ENCODE measurements at regions not wholly inside any gene's neighbourhood (a gene's known extent, or its start where the extent isn't known, plus 50 kb on each side); places are given as distances from the start of the nearest gene placed in this dataset.
A peak's percentile ranks its signal among the peaks of the same experiment; 100 is the strongest.
"Not testable (repeated sequence)": the region's sequence is repeated elsewhere in the genome, so short reads cannot be mapped to it uniquely, and the experiment has no call there.

- Mint-ChIP-seq H3K9me3 (peaks cover 2% of the 10 kb centered on the region), H3K4me1 (peaks cover 21% of the 10 kb centered on the region), H3K4me3 (no peak overlapping the region), H3K36me3 (peaks cover 3% of the 10 kb centered on the region), H3K27me3 (no peaks in the 10 kb centered on the region), H3K27ac (no peak overlapping the region)
- DNase-seq (ENCODE audit: low spot score in 2 of 2) (no peak), ATAC-seq (ENCODE audit: low read depth) (no peak)
These were observed 94.6 kb downstream of the CDC42EP3 start for GRCh38 chr2:37576831-37577230.

GRCh38 chr2:37579192-37579713, 92.2 kb downstream of the CDC42EP3 start:
- Mint-ChIP-seq H3K4me1 (peaks cover 22% of the 10 kb centered on the region), H3K4me3 (no peak overlapping the region), H3K36me3 (peaks cover 3% of the 10 kb centered on the region), H3K9me3 (peaks cover 2% of the 10 kb centered on the region), H3K27me3 (no peaks in the 10 kb centered on the region), H3K27ac (no peak overlapping the region)
- no peak for DNase-seq (ENCODE audit: low spot score in 2 of 2)
- no peak for ATAC-seq (ENCODE audit: low read depth)

DNA sequence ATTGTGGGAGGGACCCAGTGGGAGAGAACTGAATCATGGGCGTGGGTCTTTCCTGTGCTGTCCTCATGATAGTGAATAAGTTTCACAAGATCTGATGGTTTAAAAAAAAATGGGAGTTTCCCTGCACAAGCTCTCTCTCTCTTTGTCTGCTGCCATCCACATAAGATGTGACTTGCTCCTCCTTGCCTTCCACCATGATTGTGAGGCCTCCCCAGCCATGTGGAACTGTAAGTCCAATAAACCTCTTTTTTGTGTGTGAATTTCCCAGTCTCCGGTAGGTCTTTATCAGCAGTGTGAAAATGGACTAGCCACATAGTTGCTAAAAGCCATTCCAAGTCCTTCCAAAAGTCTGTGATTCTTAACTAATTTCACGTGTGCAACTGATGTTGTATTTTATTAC, 91.5 kb downstream of the CDC42EP3 start:
- not testable (repeated sequence) for H3K4me3 Mint-ChIP-seq; DNase-seq (ENCODE audit: low spot score in 2 of 2); ATAC-seq (ENCODE audit: low read depth); H3K9me3 Mint-ChIP-seq; H3K27me3 Mint-ChIP-seq; H3K27ac Mint-ChIP-seq; H3K36me3 Mint-ChIP-seq
- H3K4me1 Mint-ChIP-seq, result peaks cover 21% of the 10 kb centered on the region

- Mint-ChIP-seq H3K27me3 (no peaks in the 10 kb centered on the region), H3K36me3 (peaks cover 3% of the 10 kb centered on the region), H3K4me1 (peaks cover 29% of the 10 kb centered on the region), H3K9me3 (peaks cover 2% of the 10 kb centered on the region), H3K27ac (no peak overlapping the region), H3K4me3 (no peak overlapping the region)
- no peak for ATAC-seq (ENCODE audit: low read depth)
- no peak for DNase-seq (ENCODE audit: low spot score in 2 of 2)
These were observed 90.0 kb downstream of the CDC42EP3 start for GRCh38 chr2:37581433-37581832.

DNA sequence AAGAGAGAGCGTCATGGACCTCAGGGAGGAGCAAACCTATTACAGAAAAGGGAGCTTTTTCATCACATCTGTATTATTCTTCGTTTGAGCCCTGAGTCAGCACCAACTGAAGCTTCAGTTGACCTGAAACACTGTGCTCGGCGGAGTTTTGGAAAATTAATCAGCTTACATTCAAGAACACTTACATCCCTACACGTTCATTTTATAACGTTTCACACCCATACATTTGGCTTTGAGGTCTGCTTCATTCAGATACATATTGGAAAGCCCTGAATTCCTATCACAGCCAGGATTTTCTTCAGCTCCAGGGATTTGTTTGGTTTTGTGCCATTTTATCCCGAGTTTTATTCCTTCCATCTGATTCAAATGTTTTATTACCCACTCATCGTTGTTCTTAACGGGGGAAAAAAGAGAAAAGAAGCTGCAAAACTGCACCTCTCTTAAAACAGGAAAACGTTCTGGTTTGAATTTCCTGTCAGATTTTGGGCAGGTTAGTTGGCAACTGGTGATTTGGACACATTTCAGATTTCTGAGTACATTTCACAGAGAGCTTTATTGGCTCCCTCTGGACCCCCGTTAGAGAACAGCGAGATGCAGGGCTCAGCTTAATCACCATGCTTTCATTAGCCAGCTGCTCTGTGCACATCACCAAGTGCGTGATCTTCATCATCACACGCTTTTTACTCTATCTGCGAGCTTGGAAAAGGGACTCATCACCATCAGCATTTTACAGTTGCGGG, 88.8 kb downstream of the CDC42EP3 start:
- Mint-ChIP-seq H3K36me3 (peaks cover 3% of the 10 kb centered on the region), H3K4me3 (no peak overlapping the region), H3K4me1 (peaks cover 24% of the 10 kb centered on the region), H3K27me3 (no peaks in the 10 kb centered on the region), H3K9me3 (peaks cover 2% of the 10 kb centered on the region), H3K27ac (no peak overlapping the region)
- ATAC-seq (ENCODE audit: low read depth) (no peak), DNase-seq (ENCODE audit: low spot score in 2 of 2) (no peak)

DNA sequence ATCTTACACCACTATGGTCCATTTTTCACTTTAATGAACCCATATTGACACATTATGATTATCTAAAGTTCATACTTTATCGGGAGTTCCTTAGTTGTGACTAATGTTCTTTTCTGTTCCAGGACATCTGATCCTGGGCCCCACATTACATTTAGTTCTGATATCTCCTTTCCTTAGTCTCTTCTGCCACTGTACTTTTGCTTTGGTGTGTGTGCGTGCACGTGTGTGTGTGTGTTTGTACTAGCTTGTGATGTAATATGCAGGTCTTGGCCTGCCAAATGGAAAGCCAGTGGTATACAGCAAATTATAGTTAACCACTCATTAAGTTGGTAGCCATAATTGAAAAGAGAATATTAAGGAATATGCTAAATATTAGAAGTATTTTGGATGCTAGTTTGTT, 88.0 kb downstream of the CDC42EP3 start:
- peaks cover 3% of the 10 kb centered on the region for H3K36me3 Mint-ChIP-seq
- DNase-seq (ENCODE audit: low spot score in 2 of 2) (no peak), ATAC-seq (ENCODE audit: low read depth) (no peak)
- H3K4me3 Mint-ChIP-seq, result no peak overlapping the region
- H3K27me3 Mint-ChIP-seq, result no peaks in the 10 kb centered on the region
- H3K9me3 Mint-ChIP-seq, result peaks cover 2% of the 10 kb centered on the region
- peaks cover 24% of the 10 kb centered on the region for H3K4me1 Mint-ChIP-seq
- H3K27ac Mint-ChIP-seq, result no peak overlapping the region

- H3K9me3 Mint-ChIP-seq, result peaks cover 2% of the 10 kb centered on the region
- H3K27me3 Mint-ChIP-seq, result no peaks in the 10 kb centered on the region
- peak overlapping the region; percentile 9 for H3K27ac Mint-ChIP-seq
- ATAC-seq (ENCODE audit: low read depth) (no peak), DNase-seq (ENCODE audit: low spot score in 2 of 2) (no peak)
- peaks cover 29% of the 10 kb centered on the region for H3K4me1 Mint-ChIP-seq
- no peak overlapping the region for H3K4me3 Mint-ChIP-seq
- peaks cover 3% of the 10 kb centered on the region for H3K36me3 Mint-ChIP-seq
These were observed 87.6 kb downstream of the CDC42EP3 start for GRCh38 chr2:37583867-37584266.

- peaks cover 39% of the 10 kb centered on the region for H3K4me1 Mint-ChIP-seq
- peak overlapping the region; percentile 83 for H3K4me3 Mint-ChIP-seq
- peak; percentile 34 for ATAC-seq (ENCODE audit: low read depth)
- no peak for DNase-seq (ENCODE audit: low spot score in 2 of 2)
- H3K36me3 Mint-ChIP-seq, result no peaks in the 10 kb centered on the region
- peak overlapping the region; percentile 71 for H3K27ac Mint-ChIP-seq
- no peaks in the 10 kb centered on the region for H3K9me3 Mint-ChIP-seq
- H3K27me3 Mint-ChIP-seq, result no peaks in the 10 kb centered on the region
These were observed 86.0 kb downstream of the CDC42EP3 start for GRCh38 chr2:37585295-37585908.

GRCh38 chr2:37585982-37586621, 85.3 kb downstream of the CDC42EP3 start:
- H3K4me1 Mint-ChIP-seq, result peaks cover 39% of the 10 kb centered on the region
- no peak for DNase-seq (ENCODE audit: low spot score in 2 of 2)
- H3K27ac Mint-ChIP-seq, result peak overlapping the region; percentile 69
- H3K27me3 Mint-ChIP-seq, result no peaks in the 10 kb centered on the region
- no peaks in the 10 kb centered on the region for H3K36me3 Mint-ChIP-seq
- ATAC-seq (ENCODE audit: low read depth), result peak; percentile 50
- H3K9me3 Mint-ChIP-seq, result no peaks in the 10 kb centered on the region
- peak overlapping the region; percentile 49 for H3K4me3 Mint-ChIP-seq

DNA sequence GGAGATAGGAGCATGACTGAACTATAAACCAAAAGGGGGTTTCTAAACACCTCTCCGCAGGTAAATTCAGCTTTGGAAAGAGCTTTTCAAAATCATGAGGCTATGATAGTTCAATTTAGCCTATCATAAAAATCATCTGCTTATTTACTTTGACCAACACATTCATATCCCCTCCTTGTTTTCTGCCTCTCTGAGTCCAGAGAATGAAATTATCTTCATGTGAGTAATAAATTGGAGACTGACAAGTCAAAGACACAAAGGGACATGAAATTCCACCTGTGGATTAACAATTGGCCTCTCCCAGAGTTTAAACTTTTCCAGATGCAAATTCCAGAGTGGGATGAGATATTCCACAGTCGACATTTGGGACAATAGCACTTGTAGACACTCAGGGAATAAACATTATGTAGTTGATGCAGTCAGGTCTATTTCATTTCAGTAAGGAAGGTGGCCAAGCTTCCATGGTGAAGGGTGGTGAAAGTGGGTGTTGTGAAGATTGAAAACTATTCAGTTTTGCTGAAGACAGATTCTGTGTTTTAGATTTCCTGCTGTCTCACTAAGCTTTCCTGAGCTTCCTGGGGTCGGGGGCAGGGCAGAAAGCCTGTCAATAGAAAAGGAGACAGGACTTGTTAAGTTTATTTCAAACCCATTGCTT, 84.7 kb downstream of the CDC42EP3 start:
- no peak for DNase-seq (ENCODE audit: low spot score in 2 of 2)
- H3K36me3 Mint-ChIP-seq, result no peaks in the 10 kb centered on the region
- peaks cover 41% of the 10 kb centered on the region for H3K4me1 Mint-ChIP-seq
- H3K27me3 Mint-ChIP-seq, result no peaks in the 10 kb centered on the region
- no peaks in the 10 kb centered on the region for H3K9me3 Mint-ChIP-seq
- H3K27ac Mint-ChIP-seq, result peak overlapping the region; percentile 69
- H3K4me3 Mint-ChIP-seq, result no peak overlapping the region
- ATAC-seq (ENCODE audit: low read depth), result no peak

- ATAC-seq (ENCODE audit: low read depth), result no peak
- H3K4me3 Mint-ChIP-seq, result no peak overlapping the region
- H3K4me1 Mint-ChIP-seq, result peaks cover 44% of the 10 kb centered on the region
- no peaks in the 10 kb centered on the region for H3K27me3 Mint-ChIP-seq
- H3K27ac Mint-ChIP-seq, result no peak overlapping the region
- DNase-seq (ENCODE audit: low spot score in 2 of 2), result no peak
- H3K36me3 Mint-ChIP-seq, result no peaks in the 10 kb centered on the region
- no peaks in the 10 kb centered on the region for H3K9me3 Mint-ChIP-seq
These were observed 83.6 kb downstream of the CDC42EP3 start for GRCh38 chr2:37587817-37588216.

DNA sequence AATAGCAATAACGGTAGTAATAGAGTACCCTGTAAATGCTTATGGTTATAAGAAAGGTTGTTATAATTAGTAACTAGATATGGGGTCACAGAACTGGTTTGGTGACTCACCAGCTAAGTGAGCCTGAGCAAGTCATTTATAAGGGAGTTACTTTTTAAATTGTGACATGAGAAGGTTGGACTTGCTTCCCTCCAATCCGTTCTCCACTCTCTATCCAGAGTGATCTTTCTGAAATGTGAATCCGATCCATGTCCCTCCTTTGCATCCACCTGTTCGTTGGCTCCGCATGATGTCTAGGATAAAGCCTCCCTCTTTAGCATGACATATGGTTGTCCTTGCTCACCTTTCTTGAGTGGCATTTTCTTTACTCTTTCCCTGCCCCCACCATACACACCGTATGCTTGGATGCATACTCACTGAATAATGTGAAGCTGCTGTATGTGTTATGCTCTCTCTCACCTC, 83.1 kb downstream of the CDC42EP3 start:
- no peaks in the 10 kb centered on the region for H3K27me3 Mint-ChIP-seq
- no peaks in the 10 kb centered on the region for H3K36me3 Mint-ChIP-seq
- no peaks in the 10 kb centered on the region for H3K9me3 Mint-ChIP-seq
- peak overlapping the region; percentile 9 for H3K27ac Mint-ChIP-seq
- DNase-seq (ENCODE audit: low spot score in 2 of 2) (no peak), ATAC-seq (ENCODE audit: low read depth) (no peak)
- no peak overlapping the region for H3K4me3 Mint-ChIP-seq
- H3K4me1 Mint-ChIP-seq, result peaks cover 40% of the 10 kb centered on the region

- ATAC-seq (ENCODE audit: low read depth) (peak; percentile 49), DNase-seq (ENCODE audit: low spot score in 2 of 2) (no peak)
- Mint-ChIP-seq H3K27me3 (no peaks in the 10 kb centered on the region), H3K36me3 (no peaks in the 10 kb centered on the region), H3K4me3 (no peak overlapping the region), H3K27ac (peak overlapping the region; percentile 9), H3K4me1 (peaks cover 36% of the 10 kb centered on the region), H3K9me3 (no peaks in the 10 kb centered on the region)
These were observed 82.1 kb downstream of the CDC42EP3 start for GRCh38 chr2:37589298-37589697.

DNA sequence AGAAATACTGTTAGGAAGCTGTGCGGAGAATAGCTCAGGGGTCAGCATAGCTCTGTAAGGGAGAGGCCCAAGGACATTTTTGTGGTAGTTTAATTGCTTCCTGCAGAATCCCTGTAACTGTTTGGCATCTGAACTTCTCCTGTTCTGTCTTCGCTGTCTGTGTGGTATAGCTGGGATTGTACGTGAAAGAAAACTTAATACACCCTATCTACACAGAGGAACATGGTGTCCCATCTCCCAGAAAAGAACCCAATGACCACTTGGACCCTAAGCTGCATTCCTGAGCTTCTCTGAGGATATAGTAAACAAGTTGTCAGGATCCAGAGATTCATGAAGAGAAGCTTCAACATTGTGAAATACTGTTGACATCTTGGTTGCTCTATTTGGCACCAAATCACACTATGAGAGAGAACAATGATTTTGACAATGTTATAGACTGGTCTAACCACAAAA, 81.3 kb downstream of the CDC42EP3 start:
- ATAC-seq (ENCODE audit: low read depth) (no peak), DNase-seq (ENCODE audit: low spot score in 2 of 2) (no peak)
- no peak overlapping the region for H3K4me3 Mint-ChIP-seq
- H3K27me3 Mint-ChIP-seq, result no peaks in the 10 kb centered on the region
- H3K9me3 Mint-ChIP-seq, result peaks cover 2% of the 10 kb centered on the region
- H3K27ac Mint-ChIP-seq, result no peak overlapping the region
- no peaks in the 10 kb centered on the region for H3K36me3 Mint-ChIP-seq
- peaks cover 31% of the 10 kb centered on the region for H3K4me1 Mint-ChIP-seq
